HG03575 (cell line): ENCODE measurements at regions not wholly inside any gene's neighbourhood (a gene's known extent, or its start where the extent isn't known, plus 50 kb on each side); places are given as distances from the start of the nearest gene placed in this dataset.
"Not testable (repeated sequence)": the region's sequence is repeated elsewhere in the genome, so short reads cannot be mapped to it uniquely, and the experiment has no call there.

ENCODE experiments used
- ATAC-seq: cut with Tn5 transposase; IDR thresholded peaks from one replicate; pipeline ENCODE4 v1.9.1; 2021; ENCODE audit not compliant: unreplicated experiment, insufficient number of reproducible peaks, low FRiP score; ENCODE audit errors: extremely low read depth

DNA sequence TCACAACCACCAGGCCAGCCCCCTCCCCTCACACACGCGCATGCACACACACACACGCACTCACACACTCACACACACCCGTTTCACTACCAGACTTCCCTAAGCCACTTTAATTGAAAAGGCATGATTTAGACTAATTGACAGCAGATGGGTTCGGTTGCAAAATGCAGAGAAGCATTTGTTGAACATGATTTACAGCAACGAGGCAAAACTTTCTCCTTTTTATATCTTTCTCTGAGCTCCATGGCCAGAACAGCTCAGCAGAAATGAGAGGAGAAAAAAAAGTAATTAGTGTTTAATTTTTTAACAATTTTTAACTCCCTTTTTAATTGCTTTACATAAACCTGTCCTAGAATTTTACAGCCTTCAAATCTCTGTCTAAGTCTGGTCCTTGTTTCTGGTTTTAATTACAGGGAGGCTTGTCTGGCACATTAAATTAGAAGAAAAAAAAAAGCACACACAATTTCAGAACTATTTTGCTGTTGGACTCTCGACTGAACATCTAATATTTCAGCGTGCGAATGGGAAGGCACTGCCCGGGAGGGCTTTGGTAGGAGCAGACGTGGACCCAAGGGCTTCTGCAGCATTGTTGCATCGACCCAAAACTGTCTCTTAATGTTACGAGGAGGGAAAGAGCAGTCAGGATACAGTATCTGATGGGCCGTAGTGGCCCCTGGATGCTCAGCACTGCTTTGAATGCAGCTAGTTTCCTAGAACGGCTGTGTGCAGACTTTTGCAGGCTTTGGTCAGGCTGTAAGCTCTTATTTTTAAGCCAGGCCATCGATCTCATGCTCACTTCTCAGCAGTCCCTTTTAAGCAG is 255.9 kb downstream of the SOX9 start:
- ATAC-seq, result no peak

DNA sequence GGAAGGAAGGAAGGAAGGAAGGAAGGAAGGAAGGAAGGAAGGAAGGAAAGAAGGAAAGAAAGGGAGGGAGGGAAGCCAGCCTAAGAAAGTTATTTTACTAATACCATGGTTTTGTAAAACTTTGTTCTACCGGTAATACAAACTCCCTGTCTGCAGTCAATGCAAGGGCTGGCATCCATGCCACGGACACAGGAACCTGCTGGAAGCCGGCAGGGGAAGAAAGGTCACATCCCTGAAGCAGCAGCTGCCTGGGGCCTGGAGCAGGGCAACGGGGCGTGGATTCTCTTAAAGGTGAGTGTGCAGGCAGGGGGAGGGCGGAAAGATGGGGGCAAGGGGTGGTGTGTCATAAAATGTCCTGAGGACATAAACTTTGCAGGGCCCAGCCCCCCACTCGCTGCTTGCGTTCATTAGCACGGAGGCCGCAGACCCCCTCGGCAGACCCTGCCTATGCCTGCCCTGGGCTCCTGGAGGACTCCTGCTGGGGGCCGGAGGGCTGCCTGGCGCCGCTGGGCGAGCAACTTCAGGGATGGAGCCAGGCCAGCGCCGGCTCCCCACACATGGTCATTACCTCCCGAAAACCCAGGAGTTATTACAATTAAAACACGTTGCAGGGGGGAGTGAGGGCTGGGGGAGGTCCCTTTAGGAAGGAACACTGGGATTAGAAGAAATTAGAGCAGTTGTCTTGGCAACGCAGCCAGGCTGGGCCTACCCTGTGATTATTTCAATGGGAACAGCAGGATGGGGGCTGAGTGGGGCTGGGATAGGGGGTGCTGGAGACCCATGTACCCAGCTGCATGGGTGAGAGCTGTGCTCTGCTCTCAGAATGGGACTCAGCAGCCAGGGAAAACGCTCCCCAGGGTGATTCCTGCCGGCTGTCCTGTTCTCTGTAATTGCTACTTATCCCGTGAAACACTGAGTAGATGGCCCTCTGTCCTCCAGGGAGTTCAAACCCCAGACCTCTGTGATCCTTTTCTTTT is 257.9 kb downstream of the SOX9 start:
- ATAC-seq, result no peak

DNA sequence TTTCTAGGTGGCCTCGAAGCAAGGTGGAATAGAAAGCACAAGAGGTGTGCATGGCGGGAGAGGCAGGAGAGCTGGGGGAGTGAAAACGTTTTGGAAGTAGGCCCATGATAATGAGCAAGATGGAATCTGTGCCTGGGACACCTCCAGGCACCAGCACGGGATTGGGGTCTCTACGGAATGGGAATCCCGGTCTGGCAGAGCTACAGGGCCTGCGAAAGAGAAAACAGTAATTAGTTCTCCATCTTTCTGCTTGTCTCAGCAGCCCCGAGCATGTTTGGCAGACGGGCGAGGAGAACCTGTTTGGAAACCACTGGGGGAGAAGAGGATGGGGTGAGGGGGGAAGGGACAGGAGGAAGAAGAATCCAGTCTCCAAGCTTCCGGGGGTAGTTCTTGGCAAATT is 258.7 kb downstream of the SOX9 start:
- no peak for ATAC-seq

DNA sequence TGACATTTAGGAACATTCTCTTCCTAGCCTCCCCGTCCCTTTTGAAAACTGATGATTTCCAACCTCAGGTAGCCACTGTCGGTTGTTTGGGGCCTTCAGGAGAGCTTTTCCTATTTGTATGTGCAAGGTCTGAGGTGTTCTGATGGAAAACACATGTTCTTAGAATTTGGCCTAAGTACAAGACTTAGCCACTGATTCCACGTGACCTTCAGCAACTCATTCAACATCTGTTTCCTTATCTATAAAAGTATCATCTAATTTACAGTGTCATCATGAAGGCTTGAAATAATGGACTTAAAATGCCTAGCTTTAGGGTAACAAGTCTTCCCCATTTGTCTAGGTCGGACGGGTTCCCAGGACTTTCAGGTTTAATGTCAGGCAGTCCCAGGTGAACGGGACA is 259.3 kb downstream of the SOX9 start:
- ATAC-seq, result no peak

DNA sequence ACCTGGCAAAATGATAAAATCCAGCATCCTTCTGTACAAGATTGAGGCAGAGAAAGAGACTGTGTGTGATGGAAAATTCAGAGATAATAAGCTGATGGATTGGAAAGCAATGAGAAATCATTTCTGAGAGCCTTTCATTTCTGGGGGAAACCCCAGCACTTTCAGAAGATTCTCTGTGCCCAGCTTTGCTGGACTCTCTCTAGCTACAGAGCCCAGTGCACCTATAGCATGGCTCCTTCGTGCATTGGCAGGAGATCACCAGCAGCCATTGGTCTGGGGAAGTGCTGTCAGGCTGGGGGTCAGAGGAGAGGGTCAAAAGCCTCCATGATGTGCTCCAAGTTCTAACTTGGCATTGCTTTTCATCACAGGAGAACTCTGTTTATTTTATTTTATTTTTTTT is 259.9 kb downstream of the SOX9 start:
- ATAC-seq, result no peak

DNA sequence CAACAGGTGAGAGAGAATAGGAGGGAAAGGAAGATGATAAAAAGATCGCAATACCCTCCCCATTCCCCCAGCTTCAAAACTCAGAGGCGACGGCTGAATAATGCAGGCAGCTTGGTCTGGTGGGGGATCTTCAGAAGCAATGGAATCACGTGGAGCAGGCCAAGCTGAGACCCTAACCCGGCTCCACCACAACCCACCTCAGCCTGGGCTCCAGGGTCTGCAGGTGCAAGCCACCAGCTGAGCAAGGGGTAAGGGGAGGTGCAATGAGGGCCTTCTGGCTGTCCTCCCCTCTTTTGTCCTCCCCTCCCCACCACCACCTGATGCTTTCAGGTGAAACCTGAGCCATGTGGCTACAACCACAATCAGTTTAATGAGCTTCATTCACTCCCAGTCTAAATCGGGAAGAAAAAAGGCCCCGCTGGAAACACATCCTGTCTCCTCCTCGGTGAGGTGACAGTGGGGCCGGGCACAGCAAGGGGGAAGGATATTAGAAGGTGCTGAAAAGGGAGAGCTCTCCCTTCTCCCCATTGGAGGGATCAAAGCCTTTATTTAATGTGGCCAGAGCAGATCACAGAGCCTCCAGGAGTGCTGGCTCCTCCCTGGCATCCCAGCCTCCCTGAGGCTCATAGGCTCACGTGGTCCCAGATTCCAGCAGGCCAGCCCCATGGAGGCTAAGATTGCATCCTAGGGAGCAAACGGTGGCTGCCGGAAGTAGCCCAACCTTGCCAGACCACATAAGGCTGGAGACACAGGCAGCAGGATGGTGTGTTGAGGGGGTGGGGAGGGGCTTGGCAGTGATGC is 261.0 kb downstream of the SOX9 start:
- ATAC-seq, result no peak

DNA sequence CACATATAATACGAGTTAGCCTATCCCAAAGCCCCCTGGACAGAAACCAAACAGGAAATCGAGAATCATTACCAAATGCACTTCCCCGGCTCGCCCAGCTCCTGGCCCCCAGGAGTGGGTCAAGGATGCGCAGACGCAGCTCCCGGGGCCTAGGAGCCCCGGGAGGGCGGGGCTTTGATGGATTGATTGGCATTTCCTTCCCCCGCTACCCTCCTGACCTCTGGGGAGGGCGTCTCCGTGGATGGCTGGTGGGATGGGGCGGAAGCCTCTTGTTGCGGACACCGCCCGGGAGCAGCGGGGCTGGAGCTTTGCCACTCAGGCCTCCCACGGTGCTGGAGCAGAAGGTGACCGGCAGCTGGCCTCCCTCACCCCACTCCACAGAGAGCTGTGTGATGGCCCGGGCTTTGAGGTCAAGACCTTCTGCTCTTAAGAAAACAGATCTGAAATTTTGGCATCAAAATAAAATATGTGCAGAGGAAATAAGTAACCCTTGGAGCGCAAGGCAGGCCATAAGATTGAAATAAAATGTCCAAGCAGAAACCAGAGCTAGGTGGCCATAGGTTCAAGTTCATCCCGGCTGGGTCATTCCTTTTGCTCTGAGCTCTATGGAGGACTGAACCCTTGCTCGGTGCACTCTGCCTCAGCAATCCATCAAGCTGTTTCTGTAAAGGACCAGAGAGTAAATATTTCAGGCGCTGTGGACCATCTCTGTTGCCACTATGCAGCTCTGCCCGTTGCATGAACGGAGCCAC is 262.3 kb downstream of the SOX9 start:
- ATAC-seq, result no peak

DNA sequence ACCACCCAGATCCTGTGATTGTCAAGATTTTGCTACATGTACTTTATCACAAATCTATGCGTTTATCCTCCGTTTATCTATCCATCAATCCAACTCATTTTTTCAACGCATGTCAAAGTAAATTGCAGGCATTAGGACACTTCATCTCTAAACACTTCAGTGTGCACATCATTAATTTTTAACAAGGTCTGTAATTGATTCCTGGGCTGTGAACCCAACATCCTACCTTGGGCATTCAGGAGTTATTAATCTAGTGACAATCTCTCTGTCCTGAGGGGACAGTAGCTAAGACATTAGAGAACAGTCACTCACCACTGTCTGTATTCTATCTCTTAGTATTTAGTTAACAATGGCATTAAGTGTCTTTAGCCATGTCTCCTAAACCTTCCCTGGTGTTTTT is 264.7 kb downstream of the SOX9 start:
- no peak for ATAC-seq

DNA sequence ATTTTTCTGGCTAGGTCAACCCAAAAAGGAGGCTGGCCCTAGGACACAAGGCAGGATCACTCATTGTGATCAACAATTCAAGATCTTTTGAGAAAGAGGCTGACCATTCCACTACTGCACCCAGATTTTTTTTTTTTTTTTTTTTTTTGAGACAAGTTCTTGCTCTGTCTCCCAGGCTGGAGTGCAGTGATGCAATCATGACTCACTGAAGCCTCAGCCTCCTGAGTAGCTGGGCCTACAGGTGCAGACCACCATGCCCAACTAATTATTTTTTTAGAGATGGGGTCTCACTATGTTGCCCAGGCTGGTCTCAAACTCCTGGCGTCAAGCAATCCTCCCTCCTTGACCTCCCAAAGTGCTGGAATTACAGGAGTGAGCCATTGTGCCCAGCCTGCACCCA is 265.4 kb downstream of the SOX9 start:
- not testable (repeated sequence) for ATAC-seq

DNA sequence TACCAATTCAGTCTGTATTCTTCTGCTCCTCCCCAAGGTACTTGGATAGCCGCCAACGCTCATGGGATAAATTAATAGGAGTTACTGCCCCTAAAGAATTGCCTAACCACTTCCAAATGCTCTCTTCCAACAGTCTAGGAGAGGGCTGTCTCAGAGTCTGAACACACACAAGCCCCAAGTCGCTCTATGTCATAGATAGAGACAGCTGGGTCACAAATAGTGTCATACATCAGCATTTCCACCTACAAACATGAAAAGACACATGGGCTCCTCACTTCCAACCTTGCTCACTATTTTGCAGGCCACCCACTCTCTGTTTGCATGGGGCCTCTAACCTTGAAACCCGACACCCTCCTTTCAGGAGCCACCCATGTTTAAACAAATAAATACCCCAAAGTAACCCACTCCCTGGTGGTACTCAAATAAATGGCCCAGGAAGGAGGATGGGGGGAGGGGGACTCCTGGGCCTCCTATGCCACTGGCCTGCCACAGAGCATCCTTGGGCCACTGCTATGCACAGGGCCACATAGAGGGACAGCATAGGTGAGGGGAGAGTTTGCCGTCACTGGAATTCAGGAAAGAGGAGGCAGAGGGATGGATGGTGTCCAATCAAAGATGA is 265.9 kb downstream of the SOX9 start:
- ATAC-seq, result no peak

DNA sequence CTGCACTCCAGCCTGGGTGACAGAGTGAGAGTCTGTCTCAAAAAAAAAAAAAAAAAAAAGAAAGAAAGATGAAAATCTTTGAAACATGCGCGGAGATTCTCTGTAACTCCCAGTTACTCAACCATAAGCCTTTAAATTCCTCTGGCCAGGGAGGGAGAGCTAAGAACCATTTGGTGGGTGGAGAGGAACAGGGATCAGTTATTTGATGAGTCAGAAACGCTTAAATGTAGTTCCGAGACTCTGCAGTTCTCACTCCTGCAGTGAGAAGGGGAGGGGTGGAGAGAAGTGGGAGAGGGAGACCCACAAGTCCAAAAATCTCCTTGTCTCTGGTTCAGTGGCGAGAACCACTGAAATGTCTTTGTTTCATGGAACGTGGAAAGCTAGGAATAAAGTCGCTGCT is 266.7 kb downstream of the SOX9 start:
- ATAC-seq, result no peak

DNA sequence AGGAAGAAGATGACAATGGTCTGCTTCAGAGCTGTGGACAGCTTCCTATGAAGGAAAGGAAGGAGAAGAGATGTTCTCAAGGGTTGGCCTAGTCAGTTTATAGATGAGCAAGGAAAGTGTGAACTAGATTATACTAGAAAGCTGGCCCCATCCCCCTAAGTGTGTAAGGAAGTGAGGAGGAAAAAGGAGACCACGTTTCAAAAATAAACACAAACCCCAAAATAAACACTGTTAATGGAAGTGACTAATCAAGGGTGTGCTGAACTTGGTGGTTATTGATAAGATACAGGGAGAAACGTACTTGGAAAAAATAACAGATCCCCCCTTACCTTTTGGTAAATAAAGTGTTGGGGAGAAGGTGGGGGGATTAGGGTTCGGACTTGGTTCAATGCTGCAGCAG is 267.1 kb downstream of the SOX9 start:
- ATAC-seq, result no peak

DNA sequence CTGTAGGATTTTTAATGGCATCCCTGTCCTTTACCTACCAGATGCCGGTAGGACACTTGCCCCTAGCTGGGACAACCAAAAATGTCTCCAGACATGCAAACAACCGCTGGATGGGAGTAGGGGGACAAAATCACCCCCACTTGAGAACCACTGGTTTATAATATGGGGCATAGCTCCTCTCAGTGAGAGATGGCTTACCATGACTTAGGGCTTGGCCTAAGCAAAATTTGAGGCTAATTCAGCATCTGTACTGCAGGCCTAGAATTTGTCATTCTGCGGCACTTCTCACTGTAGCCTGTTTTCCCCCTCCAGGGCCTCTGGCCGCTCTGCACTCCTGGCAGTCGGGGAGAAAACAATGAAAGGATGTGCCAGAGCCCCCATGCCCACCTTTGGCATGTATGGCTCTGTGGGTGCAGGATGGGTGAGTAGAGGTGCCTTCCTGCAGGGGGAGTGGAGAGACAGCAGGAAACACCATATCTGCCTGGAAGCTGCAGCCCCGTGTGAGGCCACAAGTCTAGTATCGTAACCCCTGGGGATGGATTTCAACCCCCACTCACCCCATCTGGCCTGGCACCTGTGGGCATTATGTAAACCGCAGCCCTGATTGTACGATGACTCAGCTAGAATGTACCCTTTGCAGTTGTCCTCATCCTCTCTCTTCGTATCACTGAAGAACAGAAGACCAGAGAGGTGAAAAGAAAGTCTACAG is 268.1 kb downstream of the SOX9 start:
- ATAC-seq, result no peak

DNA sequence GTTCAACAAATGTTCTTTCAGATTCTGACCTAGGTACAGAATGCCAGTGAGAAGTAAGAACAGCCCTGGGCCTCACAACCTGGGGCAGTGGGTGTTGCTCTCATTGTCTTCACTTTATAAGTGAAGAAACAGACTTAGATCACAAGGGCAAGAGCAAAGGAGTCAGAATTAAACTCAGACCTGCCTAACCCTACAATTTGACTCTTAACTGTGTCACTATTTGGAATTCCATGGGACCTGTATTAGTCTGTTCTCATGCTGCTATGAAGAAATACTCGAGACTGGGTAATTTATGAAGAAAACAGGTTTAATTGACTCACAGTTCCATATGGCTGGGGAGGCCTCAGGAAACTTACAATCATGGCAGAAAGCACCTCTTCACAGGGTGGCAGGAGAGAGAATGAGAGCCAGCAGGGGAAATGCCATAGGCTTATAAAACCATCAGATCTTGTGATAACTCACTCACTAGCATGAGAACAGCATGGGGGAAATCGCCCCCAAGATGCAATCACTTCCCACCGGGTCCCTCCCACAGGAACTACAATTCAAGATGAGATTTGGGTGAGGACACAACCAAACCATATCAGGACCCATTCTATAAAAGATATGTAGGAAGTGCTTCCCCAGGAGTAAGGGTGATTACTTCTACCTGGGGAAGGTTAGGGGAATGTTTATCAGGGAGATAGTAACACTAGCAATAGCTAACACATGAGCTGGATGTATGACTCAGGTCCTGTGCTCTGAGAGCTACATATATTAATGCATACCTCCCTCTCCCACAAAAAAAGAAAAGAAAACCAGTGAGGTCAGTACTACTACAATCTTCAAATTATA is 270.1 kb downstream of the SOX9 start:
- no peak for ATAC-seq

DNA sequence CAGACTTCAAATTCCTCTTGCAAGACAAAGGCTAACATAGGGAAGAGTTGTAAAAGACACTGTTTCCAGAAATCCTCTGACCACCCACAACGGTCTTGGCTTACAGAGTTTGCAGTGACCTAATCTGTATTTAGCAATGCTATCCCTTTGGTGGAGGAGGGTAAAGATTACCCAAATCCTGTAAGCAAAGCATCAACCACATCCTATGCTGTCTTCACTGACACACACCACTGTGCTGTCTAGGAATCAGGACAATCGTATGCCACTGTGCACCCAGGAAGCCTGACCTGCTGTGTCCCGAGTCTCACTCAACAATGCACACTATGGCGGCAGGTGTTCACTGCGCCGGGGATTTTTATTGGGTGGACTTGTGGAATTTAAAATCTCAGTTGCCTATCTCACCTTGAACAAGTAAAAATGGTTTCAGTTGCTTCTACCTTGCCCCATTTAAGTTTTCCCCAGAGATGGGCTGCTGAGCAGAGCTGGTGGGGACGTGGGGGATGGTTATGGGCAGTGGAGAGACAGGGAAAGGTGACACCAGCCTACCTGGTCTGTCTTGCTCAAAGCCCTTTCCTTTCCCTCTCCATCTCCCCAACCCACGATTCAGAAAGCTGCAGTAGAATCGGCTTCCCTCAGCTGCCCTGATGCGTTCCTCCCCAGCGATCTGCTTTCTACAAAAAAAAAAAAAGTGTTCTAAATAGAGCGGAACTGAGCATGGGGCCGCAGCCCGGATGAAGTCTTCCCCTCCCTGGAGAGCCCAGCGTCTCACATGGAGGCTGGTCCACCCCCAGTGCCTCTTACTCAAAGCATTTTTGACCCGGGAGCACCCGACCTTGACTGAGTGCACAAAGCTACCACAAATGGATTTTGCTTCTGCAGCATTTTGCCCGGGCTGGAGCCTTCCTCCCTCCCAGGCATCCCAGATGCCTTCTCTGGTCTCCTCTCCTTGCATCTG is 271.5 kb downstream of the SOX9 start:
- no peak for ATAC-seq

DNA sequence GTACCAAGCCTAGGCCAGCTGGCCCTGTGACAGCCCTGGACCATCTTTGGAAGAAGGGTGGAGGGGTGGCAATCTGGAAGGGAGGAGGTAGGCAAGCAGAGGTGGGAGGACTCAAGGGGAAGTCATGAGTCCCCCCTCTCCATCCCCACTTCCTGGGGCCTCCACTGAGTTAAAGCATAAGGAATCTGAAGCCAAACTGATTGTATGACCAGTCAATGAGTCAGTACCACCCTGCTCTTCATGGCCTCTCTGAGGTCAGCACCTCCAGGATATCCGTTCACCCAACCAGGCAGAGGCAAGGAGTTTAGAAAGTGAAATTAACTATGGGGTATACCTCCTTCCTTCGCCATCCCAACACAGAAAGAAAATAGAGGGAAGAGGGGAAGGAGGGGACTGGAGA is 272.7 kb downstream of the SOX9 start:
- ATAC-seq, result no peak
